Common myeloid progenitor, CD34-positive (primary cell): ENCODE measurements at regions not wholly inside any gene's neighbourhood (a gene's known extent, or its start where the extent isn't known, plus 50 kb on each side); places are given as distances from the start of the nearest gene placed in this dataset.
A peak's percentile ranks its signal among the peaks of the same experiment; 100 is the strongest.

Experiments used
- CTCF ChIA-PET: fragments of 350-600 bp; sonication (Branson Sonifier 250); formaldehyde crosslinking; loops from one replicate; lab custom pipeline; 2021; ENCODE audit warnings: antibody characterized with exemption; lab: Charles Lee
- POLR2A ChIA-PET: fragments of 350-600 bp; sonication (Branson Sonifier 250); formaldehyde crosslinking; loops from one replicate; lab custom pipeline; 2021; ENCODE audit warnings: antibody characterized with exemption; lab: Charles Lee
- DNase-seq, 3 donors: peaks; one replicate each; pipeline versions ENCODE4 v3.0.0 to v3.0.0-alpha.2; 2013
- H3K27ac ChIP-seq, 2 experiments: 1 replicate in 1 of 2; 2 replicates in 1 of 2; pipeline ENCODE4 v1.7.0; 2013; ENCODE audit warnings: inconsistent platforms in 2 of 2, low read length in 2 of 2, mild to moderate bottlenecking in 2 of 2, low read depth in 1 of 2, moderate library complexity in 1 of 2; ENCODE audit not compliant: severe bottlenecking in 2 of 2, insufficient read depth in 1 of 2, poor library complexity in 1 of 2
- H3K27me3 ChIP-seq, 5 experiments: replicated peaks in 2 of 5; 1 replicate in 3 of 5; 2 replicates in 2 of 5; pipeline versions ENCODE4 v1.6.1 to v1.7.0; 2013; ENCODE audit warnings: low read length in 4 of 5, mild to moderate bottlenecking in 2 of 5, moderate library complexity in 2 of 5, inconsistent platforms in 1 of 5; ENCODE audit not compliant: insufficient read depth in 5 of 5, control insufficient read depth in 4 of 5
- H3K36me3 ChIP-seq, 4 experiments: 1 replicate in 2 of 4; 2 replicates in 2 of 4; pipeline versions ENCODE4 v1.6.1 to v1.7.0; 2013; ENCODE audit warnings: low read length in 3 of 4, control low read depth in 1 of 4, mild to moderate bottlenecking in 1 of 4; ENCODE audit not compliant: control insufficient read depth in 4 of 4, insufficient read depth in 4 of 4
- H3K4me1 ChIP-seq, 4 experiments: 1 replicate in 3 of 4; 2 replicates in 1 of 4; pipeline versions ENCODE4 v1.6.1 to v1.7.1; 2013; ENCODE audit warnings: low read length in 3 of 4, mild to moderate bottlenecking in 3 of 4, control low read depth in 1 of 4, inconsistent platforms in 1 of 4, moderate library complexity in 1 of 4; ENCODE audit not compliant: control insufficient read depth in 4 of 4, insufficient read depth in 4 of 4; ENCODE audit errors: control extremely low read depth in 1 of 4
- H3K4me3 ChIP-seq, 7 experiments: 1 replicate in 4 of 7; 2 replicates in 3 of 7; pipeline versions ENCODE4 v1.5.1 to v1.7.0; 2013; ENCODE audit warnings: mild to moderate bottlenecking in 7 of 7, low read length in 6 of 7, moderate library complexity in 6 of 7, inconsistent platforms in 2 of 7, low read depth in 2 of 7, control low read depth in 1 of 7; ENCODE audit not compliant: insufficient read depth in 4 of 7, control insufficient read depth in 1 of 7; ENCODE audit errors: extremely low read depth in 1 of 7
- H3K9me3 ChIP-seq, 5 experiments: 1 replicate in 4 of 5; 2 replicates in 1 of 5; pipeline versions ENCODE4 v1.6.1 to v1.7.1; 2013; ENCODE audit warnings: low read length in 4 of 5, mild to moderate bottlenecking in 2 of 5, inconsistent platforms in 1 of 5, low read depth in 1 of 5, moderate library complexity in 1 of 5; ENCODE audit not compliant: control insufficient read depth in 4 of 5, insufficient read depth in 2 of 5; ENCODE audit errors: control extremely low read depth in 1 of 5
- WGBS: methylation state at CpG from one replicate; pipeline ENCODE4 v1.1.5; 2013; ENCODE audit not compliant: insufficient coverage; 5-methylcytosine and 5-hydroxymethylcytosine counted together

- peak in 1 of 3 donors; percentile 4 for DNase-seq
- Histone ChIP-seq H3K36me3 (no peaks in the 10 kb centered on the region), H3K27me3 (no peaks in the 10 kb centered on the region), H3K9me3 (peaks cover 0 to 6% (median 3%) of the 10 kb centered on the region in 5 experiments), H3K4me1 (peaks cover 0 to 7% (median 4%) of the 10 kb centered on the region in 4 experiments), H3K4me3 (no peak overlapping the region), H3K27ac (no peak overlapping the region)
- ChIA-PET POLR2A (no interaction called here), CTCF (interaction anchor here (1.0 to 1.4 kb wide), 2 partner anchors 12 to 31 kb away, joined by 3 read pairs; no protein-coding TSS in a partner anchor)
- 100% methylated on average over 2 of the region's 4 CpGs for WGBS
These were observed 84.5 kb downstream of the KBTBD8 start for GRCh38 chr3:67082533-67083024.

- H3K9me3 ChIP-seq: peaks cover 0 to 8% (median 4%) of the 10 kb centered on the region in 5 experiments
- POLR2A ChIA-PET: no interaction called here
- H3K4me3 ChIP-seq: peak overlapping the region in 2 of 7 experiments; percentile 21 to 35
- H3K27me3 ChIP-seq: no peaks in the 10 kb centered on the region
- H3K36me3 ChIP-seq: no peaks in the 10 kb centered on the region
- CTCF ChIA-PET: interaction anchor here (1.0 kb wide), 1 partner anchor 13 kb away, joined by 3 read pairs; no protein-coding TSS in a partner anchor
- WGBS: no CpG with 5 or more reads among the region's 1 CpG
- peak; percentile 34 to 69 (median 61) for DNase-seq
- H3K27ac ChIP-seq: no peak overlapping the region
- H3K4me1 ChIP-seq: peaks cover 0 to 7% (median 4%) of the 10 kb centered on the region in 4 experiments
These were observed 85.2 kb downstream of the KBTBD8 start for GRCh38 chr3:67083277-67083676.

- H3K4me3 ChIP-seq: no peak overlapping the region
- DNase-seq: no peak
- CTCF ChIA-PET: no interaction called here
- H3K4me1 ChIP-seq: peaks cover 0 to 7% (median 4%) of the 10 kb centered on the region in 4 experiments
- H3K36me3 ChIP-seq: no peaks in the 10 kb centered on the region
- H3K27ac ChIP-seq: no peak overlapping the region
- no peaks in the 10 kb centered on the region for H3K27me3 ChIP-seq
- POLR2A ChIA-PET: no interaction called here
- WGBS: 100% methylated on average over 1 of the region's 1 CpG
- H3K9me3 ChIP-seq: peaks cover 0 to 8% (median 4%) of the 10 kb centered on the region in 5 experiments
These were observed 89.7 kb downstream of the KBTBD8 start for GRCh38 chr3:67087788-67088187.

GRCh38 chr3:67090474-67090873 lies 92.4 kb downstream of the KBTBD8 start:
- ChIA-PET CTCF (no interaction called here), POLR2A (no interaction called here)
- H3K4me1 ChIP-seq: no peaks in the 10 kb centered on the region
- peaks cover 0 to 8% (median 2%) of the 10 kb centered on the region in 5 experiments for H3K9me3 ChIP-seq
- H3K27me3 ChIP-seq: peaks cover 0 to 1% (median 0%) of the 10 kb centered on the region in 5 experiments
- H3K36me3 ChIP-seq: no peaks in the 10 kb centered on the region
- H3K27ac ChIP-seq: no peak overlapping the region
- no peak for DNase-seq
- no peak overlapping the region for H3K4me3 ChIP-seq

GRCh38 chr3:67093305-67093704 lies 95.2 kb downstream of the KBTBD8 start:
- Histone ChIP-seq H3K4me1 (no peaks in the 10 kb centered on the region), H3K36me3 (no peaks in the 10 kb centered on the region), H3K9me3 (no peaks in the 10 kb centered on the region), H3K4me3 (no peak overlapping the region), H3K27me3 (peaks cover 0 to 2% (median 0%) of the 10 kb centered on the region in 5 experiments), H3K27ac (no peak overlapping the region)
- POLR2A ChIA-PET: no interaction called here
- CTCF ChIA-PET: no interaction called here
- DNase-seq: no peak
- WGBS: no CpG with 5 or more reads among the region's 1 CpG

GRCh38 chr3:67094167-67094566 lies 96.1 kb downstream of the KBTBD8 start:
- Histone ChIP-seq H3K27ac (no peak overlapping the region), H3K4me1 (no peaks in the 10 kb centered on the region), H3K36me3 (no peaks in the 10 kb centered on the region), H3K4me3 (no peak overlapping the region), H3K9me3 (no peaks in the 10 kb centered on the region), H3K27me3 (peaks cover 0 to 2% (median 0%) of the 10 kb centered on the region in 5 experiments)
- WGBS: 90% methylated on average over 5 of the region's 5 CpGs
- no peak for DNase-seq
- ChIA-PET POLR2A (no interaction called here), CTCF (no interaction called here)

- ChIA-PET POLR2A (no interaction called here), CTCF (no interaction called here)
- DNase-seq: no peak
- Histone ChIP-seq H3K27me3 (peaks cover 0 to 2% (median 0%) of the 10 kb centered on the region in 5 experiments), H3K9me3 (no peaks in the 10 kb centered on the region), H3K4me1 (no peaks in the 10 kb centered on the region), H3K27ac (no peak overlapping the region), H3K36me3 (no peaks in the 10 kb centered on the region), H3K4me3 (no peak overlapping the region)
- no CpG with 5 or more reads among the region's 1 CpG for WGBS
These were observed 96.7 kb downstream of the KBTBD8 start for GRCh38 chr3:67094774-67095173.
